GM23248 (cell line): ENCODE measurements at regions not wholly inside any gene's neighbourhood (a gene's known extent, or its start where the extent isn't known, plus 50 kb on each side); places are given as distances from the start of the nearest gene placed in this dataset.
A peak's percentile ranks its signal among the peaks of the same experiment; 100 is the strongest.

Experiments
- DNase-seq: peaks from one replicate; pipeline ENCODE4 v3.0.0-alpha.2; 2015
- H2AFZ ChIP-seq: fragments of 200-600 bp; sonication (generic); 2 replicates; pipeline ENCODE4 v1.6.1; 2016; ENCODE audit warnings: antibody characterized with exemption
- H3F3A ChIP-seq: fragments of 200-600 bp; sonication (generic); 2 replicates; pipeline ENCODE4 v1.6.1; 2016; ENCODE audit warnings: mild to moderate bottlenecking, antibody characterized with exemption, mixed run types; ENCODE audit not compliant: insufficient read depth
- H3K27ac ChIP-seq: fragments of 200-600 bp; sonication (generic); 2 replicates; pipeline ENCODE4 v1.5.1; 2016; ENCODE audit warnings: mild to moderate bottlenecking
- H3K27me3 ChIP-seq: fragments of 200-600 bp; sonication (generic); replicated peaks from 2 replicates; pipeline ENCODE4 v1.6.1; 2016; ENCODE audit warnings: mild to moderate bottlenecking; ENCODE audit not compliant: insufficient read depth
- H3K36me3 ChIP-seq: fragments of 200-600 bp; sonication (generic); 2 replicates; pipeline ENCODE4 v1.6.1; 2016; ENCODE audit warnings: low read depth, mild to moderate bottlenecking
- H3K4me1 ChIP-seq: fragments of 200-600 bp; sonication (generic); 2 replicates; pipeline ENCODE4 v1.6.1; 2016; ENCODE audit warnings: mild to moderate bottlenecking; ENCODE audit not compliant: insufficient read depth
- H3K4me2 ChIP-seq: fragments of 200-600 bp; sonication (generic); one replicate; pipeline ENCODE4 v1.6.1; 2016; ENCODE audit warnings: mild to moderate bottlenecking; ENCODE audit not compliant: unreplicated experiment
- H3K4me3 ChIP-seq: fragments of 200-600 bp; sonication (generic); 2 replicates; pipeline ENCODE4 v1.5.1; 2016; ENCODE audit warnings: mild to moderate bottlenecking
- H3K79me2 ChIP-seq: fragments of 200-600 bp; sonication (generic); 2 replicates; pipeline ENCODE4 v1.6.1; 2016; ENCODE audit warnings: mild to moderate bottlenecking; ENCODE audit not compliant: insufficient read depth
- H3K9ac ChIP-seq: fragments of 200-600 bp; sonication (generic); 2 replicates; pipeline ENCODE4 v1.6.1; 2016; ENCODE audit warnings: mild to moderate bottlenecking
- H3K9me2 ChIP-seq: fragments of 200-600 bp; sonication (generic); 2 replicates; pipeline ENCODE4 v1.6.1; 2016; ENCODE audit warnings: mixed run types, mild to moderate bottlenecking, moderate library complexity; ENCODE audit not compliant: insufficient read depth
- H3K9me3 ChIP-seq: fragments of 200-600 bp; sonication (generic); one replicate; pipeline ENCODE4 v1.6.1; 2017; ENCODE audit warnings: low read depth
- H4K20me1 ChIP-seq: fragments of 200-600 bp; sonication (generic); 2 replicates; pipeline ENCODE4 v1.6.0; 2016; ENCODE audit not compliant: insufficient read depth
- EZH2 ChIP-seq: fragments of 200-600 bp; sonication (generic); IDR thresholded peaks from 2 replicates; pipeline ENCODE4 v1.6.1; 2018; ENCODE audit warnings: antibody characterized with exemption, mild to moderate bottlenecking; ENCODE audit not compliant: insufficient read depth, poor library complexity, severe bottlenecking
- EZH2phosphoT487 ChIP-seq: fragments of 200-600 bp; sonication (generic); IDR thresholded peaks from 2 replicates; pipeline ENCODE4 v1.6.1; 2018; ENCODE audit warnings: antibody characterized with exemption, moderate library complexity, mild to moderate bottlenecking, low read depth; ENCODE audit not compliant: insufficient read depth
- WGBS, 2 experiments: methylation state at CpG; one replicate each; pipeline ENCODE4 v1.1.6; 2015 to 2017; ENCODE audit warnings: low lambda C conversion rate in 2 of 2, low coverage in 1 of 2; ENCODE audit errors: missing lambda C conversion rate in 2 of 2; 5-methylcytosine and 5-hydroxymethylcytosine counted together
- in situ Hi-C: fragments of 300-500 bp; cut with MboI; formaldehyde crosslinking; loops from 2 replicates; pipeline ENCODE4 v1.15.0; 2020

DNA sequence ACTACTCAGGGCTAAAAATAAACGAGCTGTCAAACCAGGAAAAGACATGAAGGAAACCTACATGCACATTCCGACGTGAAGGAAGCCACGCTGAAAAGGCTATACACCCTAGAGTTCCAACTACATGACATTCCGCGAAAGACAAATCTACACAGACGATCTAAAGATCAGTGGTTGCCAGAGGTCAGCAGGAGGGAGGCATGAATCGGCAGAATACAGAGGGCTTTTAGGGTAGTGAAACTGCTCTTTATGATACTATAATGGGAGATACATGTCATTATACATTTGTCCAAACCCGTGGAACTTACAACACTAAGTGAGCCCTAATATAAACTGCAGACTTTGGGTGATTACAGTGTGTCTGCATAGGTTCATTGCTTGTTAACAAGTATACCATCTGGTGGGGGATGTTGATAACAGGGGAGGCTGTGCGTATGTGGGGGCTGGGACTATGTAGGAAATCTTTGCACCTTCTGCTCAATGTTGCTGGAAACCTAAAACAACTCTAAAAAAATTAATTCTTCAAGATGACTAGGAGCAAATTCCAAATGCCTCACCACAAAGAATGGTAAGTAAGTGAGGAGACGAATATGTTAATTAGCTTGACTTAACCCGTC lies 132.2 kb upstream of the CDH4 start:
- Histone ChIP-seq H3F3A (0 out of 2 replicates have a peak, but pooled peaks cover 6% of the 10 kb centered on the region), H3K27ac (no peak overlapping the region), H3K36me3 (no peaks in the 10 kb centered on the region), H4K20me1 (no peaks in the 10 kb centered on the region), H3K27me3 (no peaks in the 10 kb centered on the region), H3K9ac (no peak overlapping the region), H3K9me3 (no peaks in the 10 kb centered on the region), H3K9me2 (no peaks in the 10 kb centered on the region), H2AFZ (no peak overlapping the region), H3K4me2 (no peak overlapping the region), H3K4me1 (peaks cover 12% of the 10 kb centered on the region; the same call in 1 of the 2 replicates), H3K79me2 (no peaks in the 10 kb centered on the region), H3K4me3 (no peak overlapping the region)
- no peak for TF ChIP-seq EZH2
- TF ChIP-seq EZH2phosphoT487: no peak
- WGBS, 2 experiments: 34 to 35% methylated on average over 12 of the region's 12 CpGs
- in situ Hi-C loops: no loop called here
- no peak for DNase-seq

GRCh38 chr20:61120595-61121515 lies 131.2 kb upstream of the CDH4 start:
- Histone ChIP-seq H3K9ac (no peak overlapping the region), H3K27me3 (no peaks in the 10 kb centered on the region), H3F3A (0 out of 2 replicates have a peak, but pooled peaks cover 6% of the 10 kb centered on the region), H3K9me2 (no peaks in the 10 kb centered on the region), H3K36me3 (no peaks in the 10 kb centered on the region), H2AFZ (no peak overlapping the region), H4K20me1 (no peaks in the 10 kb centered on the region), H3K4me1 (peaks cover 12% of the 10 kb centered on the region; the same call in 1 of the 2 replicates), H3K9me3 (no peaks in the 10 kb centered on the region), H3K4me2 (no peak overlapping the region), H3K79me2 (no peaks in the 10 kb centered on the region), H3K4me3 (no peak overlapping the region), H3K27ac (no peak overlapping the region)
- in situ Hi-C loops: no loop called here
- DNase-seq: peak; percentile 79
- TF ChIP-seq EZH2phosphoT487 (no peak), EZH2 (no peak)
- WGBS, 2 experiments: 28 to 32% methylated on average over 17 of the region's 17 CpGs

- no peak overlapping the region for H3K4me3 ChIP-seq
- H4K20me1 ChIP-seq: no peaks in the 10 kb centered on the region
- 69 to 75% methylated on average over 8 of the region's 8 CpGs for WGBS, 2 experiments
- H3K79me2 ChIP-seq: no peaks in the 10 kb centered on the region
- TF ChIP-seq EZH2 (no peak), EZH2phosphoT487 (no peak)
- H3K4me1 ChIP-seq: peaks cover 12% of the 10 kb centered on the region; the same call in 1 of the 2 replicates
- H3F3A ChIP-seq: 0 out of 2 replicates have a peak, but pooled peaks cover 6% of the 10 kb centered on the region
- in situ Hi-C loops: no loop called here
- H2AFZ ChIP-seq: no peak overlapping the region
- H3K9me2 ChIP-seq: no peaks in the 10 kb centered on the region
- no peak overlapping the region for H3K9ac ChIP-seq
- no peak for DNase-seq
- no peak overlapping the region for H3K4me2 ChIP-seq
- H3K27ac ChIP-seq: no peak overlapping the region
- no peaks in the 10 kb centered on the region for H3K9me3 ChIP-seq
- H3K27me3 ChIP-seq: no peaks in the 10 kb centered on the region
- H3K36me3 ChIP-seq: no peaks in the 10 kb centered on the region
These were observed 130.4 kb upstream of the CDH4 start for GRCh38 chr20:61121661-61122060.

DNA sequence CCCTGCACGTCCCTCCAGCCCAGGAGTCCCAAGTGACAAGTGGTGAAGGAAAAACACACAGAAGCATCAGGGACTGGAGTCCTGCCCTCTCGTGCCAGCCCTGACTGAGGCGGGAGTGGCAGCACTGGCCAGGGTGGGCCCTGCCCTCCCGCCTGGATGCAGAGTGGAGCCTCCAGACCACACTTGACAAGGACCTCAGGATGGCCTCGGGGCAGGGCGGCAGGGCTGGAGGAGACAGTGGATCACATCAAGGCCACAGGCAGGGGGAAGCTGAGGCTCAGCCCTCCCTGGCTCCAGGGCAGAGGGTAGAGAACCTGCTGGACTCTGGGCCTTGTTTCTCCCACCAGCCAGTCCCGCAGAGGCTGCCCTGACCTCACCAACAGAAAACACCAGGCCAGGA lies 128.8 kb upstream of the CDH4 start:
- Histone ChIP-seq H3K4me3 (no peak overlapping the region), H3K27me3 (no peaks in the 10 kb centered on the region), H3K4me2 (no peak overlapping the region), H3K36me3 (no peaks in the 10 kb centered on the region), H3K4me1 (peaks cover 5% of the 10 kb centered on the region; the same call in 1 of the 2 replicates), H3K79me2 (no peaks in the 10 kb centered on the region), H3K9me2 (no peaks in the 10 kb centered on the region), H3K9me3 (no peaks in the 10 kb centered on the region), H4K20me1 (no peaks in the 10 kb centered on the region), H2AFZ (no peak overlapping the region), H3K27ac (no peak overlapping the region), H3K9ac (no peak overlapping the region), H3F3A (no peaks in the 10 kb centered on the region)
- no peak for TF ChIP-seq EZH2phosphoT487
- no peak for TF ChIP-seq EZH2
- WGBS, 2 experiments: 36 to 48% methylated on average over 7 of the region's 7 CpGs
- in situ Hi-C loops: no loop called here
- DNase-seq: no peak
